GM12878 (cell line): ENCODE measurements at regions not wholly inside any gene's neighbourhood (a gene's known extent, or its start where the extent isn't known, plus 50 kb on each side); places are given as distances from the start of the nearest gene placed in this dataset.

Experiments
- ATAC-seq: fragments of 200-7000 bp; cut with Tn5 transposase; 3 replicates; pipeline ENCODE4 v1.9.1; 2020; ENCODE audit warnings: mild to moderate bottlenecking, moderate library complexity
- BruUV-seq: library from RNA; stranded (reverse); fragments of 400-500 nt; replicated peaks from 2 replicates; lab custom pipeline; 2021; lab: Mats Ljungman, UMichigan
- CTCF ChIA-PET: fragments of 300-600 bp; sonication (Branson Sonifier 250); formaldehyde crosslinking; extraction: SDS; loops from one replicate; lab custom pipeline; 2021; ENCODE audit warnings: inconsistent platforms; lab: Yijun Ruan, JAX
- POLR2A ChIA-PET: fragments of 350-600 bp; formaldehyde crosslinking; extraction: SDS; loops from one replicate; lab custom pipeline; 2021; ENCODE audit warnings: inconsistent platforms; lab: Charles Lee
- RAD21 ChIA-PET: fragments of 300-600 bp; sonication (Branson Sonifier 250); formaldehyde crosslinking; loops from one replicate; lab custom pipeline; 2023; ENCODE audit warnings: antibody characterized with exemption; ENCODE audit not compliant: unreplicated experiment; lab: Charles Lee
- SMC1A ChIA-PET: fragments of 300-600 bp; sonication (Branson Sonifier 250); formaldehyde crosslinking; loops from one replicate; lab custom pipeline; 2023; ENCODE audit not compliant: unreplicated experiment, uncharacterized antibody; lab: Charles Lee
- DNase-seq: peaks from one replicate; pipeline ENCODE4 v3.0.0-alpha.2; 2011; ENCODE audit warnings: low read depth, low spot score
- FAIRE-seq: peaks from 3 replicates; lab custom pipeline; 2011; peaks lifted over from hg19 to GRCh38; lab: Jason Lieb, UNC
- H2AFZ ChIP-seq: 2 replicates; pipeline ENCODE4 v1.6.0; 2011; ENCODE audit warnings: low read depth, low read length, control low read depth; ENCODE audit not compliant: control insufficient read depth
- H3K27ac ChIP-seq: 2 replicates; pipeline ENCODE4 v1.5.1; 2011; ENCODE audit warnings: control low read depth; ENCODE audit not compliant: control insufficient read depth, insufficient read depth
- H3K27me3 ChIP-seq, 2 experiments: replicated peaks in 1 of 2; 2 replicates each; pipeline versions ENCODE4 v1.6.0 to v1.6.1; 2011; ENCODE audit warnings: low read length in 1 of 2; ENCODE audit not compliant: control insufficient read depth in 2 of 2, insufficient read depth in 2 of 2
- H3K36me3 ChIP-seq, 2 experiments: 2 replicates each; pipeline ENCODE4 v1.5.1; 2011; ENCODE audit warnings: low read length in 1 of 2; ENCODE audit not compliant: control insufficient read depth in 2 of 2, insufficient read depth in 2 of 2
- H3K4me1 ChIP-seq: 2 replicates; pipeline ENCODE4 v1.6.1; 2011; ENCODE audit warnings: mild to moderate bottlenecking, low read length, moderate library complexity, mixed read lengths; ENCODE audit not compliant: control insufficient read depth, insufficient read depth
- H3K4me2 ChIP-seq: 2 replicates; pipeline ENCODE4 v1.6.0; 2011; ENCODE audit warnings: control low read depth; ENCODE audit not compliant: control insufficient read depth, insufficient read depth
- H3K4me3 ChIP-seq: fragments of 200-600 bp; sonication (generic); 2 replicates; pipeline ENCODE4 v1.5.1; 2016
- H3K79me2 ChIP-seq: 2 replicates; pipeline ENCODE4 v1.6.0; 2011; ENCODE audit warnings: low read length; ENCODE audit not compliant: control insufficient read depth, insufficient read depth
- H3K9ac ChIP-seq: 2 replicates; pipeline ENCODE4 v1.8.0; 2011; ENCODE audit warnings: low read length, control low read depth, mixed read lengths; ENCODE audit not compliant: control insufficient read depth, insufficient read depth
- H3K9me3 ChIP-seq: replicated peaks from 3 replicates; pipeline ENCODE4 v1.5.1; 2011; ENCODE audit warnings: mild to moderate bottlenecking, low read length; ENCODE audit not compliant: control insufficient read depth, insufficient read depth
- H4K20me1 ChIP-seq: 2 replicates; pipeline ENCODE4 v1.6.0; 2011; ENCODE audit not compliant: control insufficient read depth, insufficient read depth
- BHLHE40 ChIP-seq, 2 experiments: fragments of 450-650 bp in 1 of 2; IDR thresholded peaks; 2 replicates each; pipeline ENCODE4 v1.6.1; 2011 to 2017; ENCODE audit warnings: low read depth in 2 of 2, borderline replicate concordance in 1 of 2, improper control_type of control experiment in 1 of 2, low read length in 1 of 2, mild to moderate bottlenecking in 1 of 2
- CHD2 ChIP-seq: IDR thresholded peaks from 2 replicates; pipeline ENCODE4 v1.6.1; 2011; ENCODE audit warnings: low read depth, low read length, improper control_type of control experiment, borderline replicate concordance
- ESRRA ChIP-seq: IDR thresholded peaks from 2 replicates; pipeline ENCODE4 v1.6.1; 2012; ENCODE audit warnings: mild to moderate bottlenecking, low read length, improper control_type of control experiment
- FOXK2 ChIP-seq: fragments of 450-650 bp; IDR thresholded peaks from 2 replicates; pipeline ENCODE4 v1.6.1; 2017; ENCODE audit warnings: mild to moderate bottlenecking, moderate library complexity
- KAT2A ChIP-seq: conservative IDR thresholded peaks from 2 replicates; pipeline ENCODE4 v1.6.1; 2011; ENCODE audit warnings: low read depth, low read length; ENCODE audit not compliant: control insufficient read depth
- POLR2A ChIP-seq: IDR thresholded peaks from 2 replicates; pipeline ENCODE4 v1.6.1; 2011; ENCODE audit warnings: low read depth, mild to moderate bottlenecking, low read length
- POU2F2 ChIP-seq: IDR thresholded peaks from 3 replicates; pipeline ENCODE4 v1.6.1; 2011; ENCODE audit warnings: low read depth, mild to moderate bottlenecking, low read length, borderline replicate concordance
- RUNX3 ChIP-seq: IDR thresholded peaks from 2 replicates; pipeline ENCODE4 v1.6.1; 2012; ENCODE audit warnings: low read length, inconsistent platforms
- SREBF2 ChIP-seq: IDR thresholded peaks from 2 replicates; pipeline ENCODE4 v1.6.1; 2012; ENCODE audit warnings: mild to moderate bottlenecking, low read length
- STAT1 ChIP-seq: fragments of 450-650 bp; conservative IDR thresholded peaks from 2 replicates; pipeline ENCODE4 v1.6.1; 2014; ENCODE audit warnings: antibody characterized with exemption, mild to moderate bottlenecking
- TCF3 ChIP-seq: IDR thresholded peaks from 2 replicates; pipeline ENCODE4 v1.6.1; 2012; ENCODE audit warnings: low read depth, mild to moderate bottlenecking, low read length, borderline replicate concordance; ENCODE audit not compliant: insufficient read depth
- USF1 ChIP-seq: IDR thresholded peaks from 2 replicates; pipeline ENCODE4 v1.6.1; 2011; ENCODE audit warnings: borderline replicate concordance, low read depth, mild to moderate bottlenecking, moderate library complexity, mixed read lengths, low read length; ENCODE audit not compliant: insufficient read depth; ENCODE audit errors: extremely low read length
- ZNF384 ChIP-seq: IDR thresholded peaks from 2 replicates; pipeline ENCODE4 v1.6.1; 2012; ENCODE audit warnings: low read depth, mild to moderate bottlenecking, low read length, improper control_type of control experiment, borderline replicate concordance
- ZSCAN29 ChIP-seq: fragments of 450-650 bp; IDR thresholded peaks from 2 replicates; pipeline ENCODE4 v1.6.1; 2017; ENCODE audit warnings: mild to moderate bottlenecking, moderate library complexity
- WGBS: methylation state at CpG from one replicate; pipeline ENCODE4 v1.1.6; 2016; ENCODE audit warnings: low lambda C conversion rate; ENCODE audit not compliant: insufficient replicate concordance, insufficient coverage; ENCODE audit errors: missing lambda C conversion rate; 5-methylcytosine and 5-hydroxymethylcytosine counted together
- in situ Hi-C: fragments of 300-500 bp; cut with MboI; formaldehyde crosslinking; loops from 9 replicates; pipeline ENCODE4 v1.14.3; 2018; ENCODE audit warnings: mixed read lengths
- intact Hi-C: fragments of 100-400 bp; cut with micrococcal nuclease; formaldehyde crosslinking; loops from one replicate; pipeline ENCODE4 v1.14.2; 2022; ENCODE audit not compliant: unreplicated experiment
- TF ChIP-seq, protein P1 (sequence below): fragments of 450-650 bp; IDR thresholded peaks from 2 replicates; pipeline ENCODE4 v1.6.1; 2016; ENCODE audit warnings: mild to moderate bottlenecking, moderate library complexity, borderline replicate concordance

GRCh38 chr1:81525085-81525484 lies 275.6 kb upstream of the ADGRL2 start (continued):
- no peak for TF ChIP-seq ZSCAN29
- TF ChIP-seq POU2F2: no peak
- TF ChIP-seq ZNF384: no peak
- TF ChIP-seq USF1: no peak
- no peak for TF ChIP-seq STAT1
- TF ChIP-seq, protein P1, sequence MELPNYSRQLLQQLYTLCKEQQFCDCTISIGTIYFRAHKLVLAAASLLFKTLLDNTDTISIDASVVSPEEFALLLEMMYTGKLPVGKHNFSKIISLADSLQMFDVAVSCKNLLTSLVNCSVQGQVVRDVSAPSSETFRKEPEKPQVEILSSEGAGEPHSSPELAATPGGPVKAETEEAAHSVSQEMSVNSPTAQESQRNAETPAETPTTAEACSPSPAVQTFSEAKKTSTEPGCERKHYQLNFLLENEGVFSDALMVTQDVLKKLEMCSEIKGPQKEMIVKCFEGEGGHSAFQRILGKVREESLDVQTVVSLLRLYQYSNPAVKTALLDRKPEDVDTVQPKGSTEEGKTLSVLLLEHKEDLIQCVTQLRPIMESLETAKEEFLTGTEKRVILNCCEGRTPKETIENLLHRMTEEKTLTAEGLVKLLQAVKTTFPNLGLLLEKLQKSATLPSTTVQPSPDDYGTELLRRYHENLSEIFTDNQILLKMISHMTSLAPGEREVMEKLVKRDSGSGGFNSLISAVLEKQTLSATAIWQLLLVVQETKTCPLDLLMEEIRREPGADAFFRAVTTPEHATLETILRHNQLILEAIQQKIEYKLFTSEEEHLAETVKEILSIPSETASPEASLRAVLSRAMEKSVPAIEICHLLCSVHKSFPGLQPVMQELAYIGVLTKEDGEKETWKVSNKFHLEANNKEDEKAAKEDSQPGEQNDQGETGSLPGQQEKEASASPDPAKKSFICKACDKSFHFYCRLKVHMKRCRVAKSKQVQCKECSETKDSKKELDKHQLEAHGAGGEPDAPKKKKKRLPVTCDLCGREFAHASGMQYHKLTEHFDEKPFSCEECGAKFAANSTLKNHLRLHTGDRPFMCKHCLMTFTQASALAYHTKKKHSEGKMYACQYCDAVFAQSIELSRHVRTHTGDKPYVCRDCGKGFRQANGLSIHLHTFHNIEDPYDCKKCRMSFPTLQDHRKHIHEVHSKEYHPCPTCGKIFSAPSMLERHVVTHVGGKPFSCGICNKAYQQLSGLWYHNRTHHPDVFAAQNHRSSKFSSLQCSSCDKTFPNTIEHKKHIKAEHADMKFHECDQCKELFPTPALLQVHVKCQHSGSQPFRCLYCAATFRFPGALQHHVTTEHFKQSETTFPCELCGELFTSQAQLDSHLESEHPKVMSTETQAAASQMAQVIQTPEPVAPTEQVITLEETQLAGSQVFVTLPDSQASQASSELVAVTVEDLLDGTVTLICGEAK: no peak
- TF ChIP-seq POLR2A: no peak
- TF ChIP-seq TCF3: no peak
- TF ChIP-seq, all 136 proteins: peak for 0

DNA sequence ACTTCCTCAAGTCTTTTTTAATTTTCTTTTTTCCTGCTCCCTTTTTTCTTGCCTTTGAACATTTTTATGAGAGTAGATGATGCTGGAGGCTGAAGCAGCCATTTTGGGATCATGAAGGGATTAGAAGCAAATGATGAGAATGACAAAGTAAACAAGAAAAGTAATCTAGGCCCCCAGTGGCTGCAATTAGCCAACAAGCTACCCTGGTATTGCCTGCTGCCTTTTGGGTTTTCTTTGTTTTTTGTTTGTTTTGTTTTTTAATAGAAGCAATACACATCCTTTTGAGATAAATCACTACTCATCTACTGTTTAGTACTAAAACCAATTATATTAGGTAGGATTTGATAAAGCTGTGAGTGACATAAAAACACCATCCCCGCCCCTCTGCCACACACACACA lies 280.7 kb upstream of the ADGRL2 start:
- BruUV-seq: no TSS peak
- DNase-seq (no peak), ATAC-seq (no peak), FAIRE-seq (no peak)
- no peaks in the 10 kb centered on the region for H3K36me3 ChIP-seq
- RAD21 ChIA-PET: no interaction called here
- no peaks in the 10 kb centered on the region for H3K9me3 ChIP-seq
- H3K4me2 ChIP-seq: no peak overlapping the region
- no peak overlapping the region for H3K9ac ChIP-seq
- H3K27ac ChIP-seq: no peak overlapping the region
- H3K79me2 ChIP-seq: no peaks in the 10 kb centered on the region
- H3K4me1 ChIP-seq: no peaks in the 10 kb centered on the region
- POLR2A ChIA-PET: no interaction called here
- SMC1A ChIA-PET: interaction anchor here (0.7 kb wide), 1 partner anchor 1061 kb away, joined by 3 read pairs; no protein-coding TSS in a partner anchor
- no peak overlapping the region for H2AFZ ChIP-seq
- intact Hi-C loops (no loop called here), in situ Hi-C loops (no loop called here)
- CTCF ChIA-PET: no interaction called here
- no peaks in the 10 kb centered on the region for H4K20me1 ChIP-seq
- no peak overlapping the region for H3K4me3 ChIP-seq
- WGBS: 0% methylated on average over 1 of the region's 1 CpG
- H3K27me3 ChIP-seq: no peaks in the 10 kb centered on the region
- no peak for TF ChIP-seq BHLHE40 (IDR thresholded peaks at IDR 0.05; ENCODE audit: borderline replicate concordance in 1 of 2, low read depth in 2 of 2, low read length in 1 of 2)
- TF ChIP-seq KAT2A: no peak
- TF ChIP-seq STAT1: no peak
- TF ChIP-seq ESRRA: no peak
- TF ChIP-seq CHD2: no peak
- TF ChIP-seq RUNX3: no peak
- TF ChIP-seq FOXK2: no peak
- no peak for TF ChIP-seq SREBF2
